Loucy (cell line): ENCODE measurements at regions not wholly inside any gene's neighbourhood (a gene's known extent, or its start where the extent isn't known, plus 50 kb on each side); places are given as distances from the start of the nearest gene placed in this dataset.

Experiments used
- H2AFZ ChIP-seq: fragments of 200-600 bp; sonication (generic); 2 replicates; pipeline ENCODE4 v1.6.0; 2016; ENCODE audit warnings: antibody characterized with exemption, mild to moderate bottlenecking, low read length, moderate library complexity
- H3F3A ChIP-seq: fragments of 200-600 bp; 2 replicates; pipeline ENCODE4 v1.6.0; 2016; ENCODE audit warnings: antibody characterized with exemption, low read depth, mild to moderate bottlenecking
- H3K27me3 ChIP-seq: fragments of 200-600 bp; sonication (generic); 2 replicates; pipeline ENCODE4 v1.6.1; 2014; ENCODE audit warnings: low read length, mild to moderate bottlenecking; ENCODE audit not compliant: insufficient read depth, poor library complexity, severe bottlenecking
- H3K36me3 ChIP-seq: fragments of 200-600 bp; sonication (generic); 2 replicates; pipeline ENCODE4 v1.6.1; 2016; ENCODE audit warnings: low read length; ENCODE audit not compliant: insufficient read depth
- H3K4me1 ChIP-seq: fragments of 200-600 bp; sonication (generic); 2 replicates; pipeline ENCODE4 v1.5.1; 2014; ENCODE audit warnings: low read length, mild to moderate bottlenecking; ENCODE audit not compliant: insufficient read depth, poor library complexity, severe bottlenecking
- H3K4me2 ChIP-seq: fragments of 200-600 bp; sonication (generic); 2 replicates; pipeline ENCODE4 v1.6.0; 2014; ENCODE audit warnings: antibody characterized with exemption, low read length, low read depth, mild to moderate bottlenecking; ENCODE audit not compliant: poor library complexity, severe bottlenecking
- H3K4me3 ChIP-seq: fragments of 200-600 bp; sonication (generic); 2 replicates; pipeline ENCODE4 v1.5.1; 2014; ENCODE audit warnings: low read length, mild to moderate bottlenecking, mixed read lengths; ENCODE audit not compliant: poor library complexity, severe bottlenecking
- H3K79me2 ChIP-seq: fragments of 200-600 bp; sonication (generic); 2 replicates; pipeline ENCODE4 v1.6.1; 2014; ENCODE audit warnings: low read length; ENCODE audit not compliant: insufficient read depth
- H3K9ac ChIP-seq: fragments of 200-600 bp; sonication (generic); 2 replicates; pipeline ENCODE4 v1.6.0; 2014; ENCODE audit warnings: mild to moderate bottlenecking, low read depth, low read length, moderate library complexity; ENCODE audit not compliant: poor library complexity, severe bottlenecking
- H3K9me2 ChIP-seq: fragments of 200-600 bp; sonication (generic); replicated peaks from 2 replicates; pipeline ENCODE4 v1.6.1; 2016; ENCODE audit warnings: low read depth, low read length, mixed read lengths
- H3K9me3 ChIP-seq: fragments of 200-600 bp; sonication (generic); 2 replicates; pipeline ENCODE4 v1.6.1; 2014; ENCODE audit warnings: mild to moderate bottlenecking, antibody characterized with exemption, low read length, low read depth; ENCODE audit not compliant: insufficient read depth
- H4K20me1 ChIP-seq: fragments of 200-600 bp; sonication (generic); 2 replicates; pipeline ENCODE4 v1.6.0; 2014; ENCODE audit warnings: antibody characterized with exemption, low read length, mild to moderate bottlenecking; ENCODE audit not compliant: insufficient read depth, poor library complexity, severe bottlenecking
- EZH2phosphoT487 ChIP-seq: fragments of 200-600 bp; IDR thresholded peaks from 2 replicates; pipeline ENCODE4 v1.6.1; 2018; ENCODE audit warnings: antibody characterized with exemption, mild to moderate bottlenecking, moderate library complexity, borderline replicate concordance
- TF ChIP-seq, protein P1 (sequence below): fragments of 200-600 bp; sonication (generic); conservative IDR thresholded peaks from 2 replicates; pipeline ENCODE4 v1.5.1; 2014; ENCODE audit warnings: mild to moderate bottlenecking, antibody characterized with exemption, low read length

DNA sequence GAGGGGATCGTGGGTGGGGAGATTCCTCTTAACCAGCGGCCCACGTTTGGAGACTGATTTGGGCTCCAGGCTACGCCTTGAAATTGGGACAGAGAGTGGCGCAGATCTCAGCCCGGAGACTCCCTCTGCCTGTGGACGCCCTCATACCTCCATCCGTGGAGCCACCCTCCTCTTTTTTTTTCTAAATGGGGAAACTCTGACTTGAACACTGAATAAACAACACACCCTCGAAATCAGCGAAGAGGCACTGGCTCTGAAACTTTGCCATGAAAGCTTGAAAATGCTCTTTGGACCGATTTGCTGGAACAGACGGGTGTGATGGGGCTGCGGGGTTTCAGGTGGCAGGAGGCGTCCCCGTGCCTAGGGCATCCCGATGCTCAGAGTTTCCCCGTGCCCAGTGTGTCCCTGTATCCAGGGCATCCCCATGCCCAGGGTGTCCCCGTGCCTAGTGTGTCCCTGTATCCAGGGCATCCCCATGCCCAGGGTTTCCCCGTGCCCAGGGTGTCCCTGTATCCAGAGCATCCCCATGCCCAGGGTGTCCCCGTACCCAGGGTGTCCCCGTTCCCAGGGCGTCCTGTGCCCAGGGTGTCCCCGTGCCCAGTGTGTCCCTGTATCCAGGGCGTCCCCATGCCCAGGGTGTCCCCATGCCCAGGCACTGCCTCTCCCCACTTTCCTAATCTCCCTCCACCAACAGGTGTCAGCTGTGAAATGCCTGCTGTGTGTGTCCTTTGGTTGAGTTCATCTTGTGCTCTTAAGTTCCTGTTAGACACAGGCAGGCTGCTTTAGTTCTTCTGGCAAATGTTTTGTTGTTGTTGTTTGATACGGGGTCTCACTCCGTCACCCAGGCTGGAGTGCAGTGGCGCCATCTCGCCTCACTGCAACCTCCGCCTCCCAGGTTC is 187.0 kb downstream of the SEC14L1 start:
- Histone ChIP-seq H3K9me2 (no peaks in the 10 kb centered on the region), H3F3A (no peaks in the 10 kb centered on the region), H4K20me1 (no peaks in the 10 kb centered on the region), H3K4me1 (peaks cover 50% of the 10 kb centered on the region), H3K4me3 (no peak overlapping the region), H3K79me2 (peaks cover 7% of the 10 kb centered on the region; the same call in 1 of the 2 replicates), H3K27me3 (no peaks in the 10 kb centered on the region), H3K4me2 (no peak overlapping the region), H2AFZ (no peak overlapping the region), H3K36me3 (no peaks in the 10 kb centered on the region), H3K9ac (no peak overlapping the region), H3K9me3 (no peaks in the 10 kb centered on the region)
- no peak for TF ChIP-seq EZH2phosphoT487
- TF ChIP-seq, protein P1, sequence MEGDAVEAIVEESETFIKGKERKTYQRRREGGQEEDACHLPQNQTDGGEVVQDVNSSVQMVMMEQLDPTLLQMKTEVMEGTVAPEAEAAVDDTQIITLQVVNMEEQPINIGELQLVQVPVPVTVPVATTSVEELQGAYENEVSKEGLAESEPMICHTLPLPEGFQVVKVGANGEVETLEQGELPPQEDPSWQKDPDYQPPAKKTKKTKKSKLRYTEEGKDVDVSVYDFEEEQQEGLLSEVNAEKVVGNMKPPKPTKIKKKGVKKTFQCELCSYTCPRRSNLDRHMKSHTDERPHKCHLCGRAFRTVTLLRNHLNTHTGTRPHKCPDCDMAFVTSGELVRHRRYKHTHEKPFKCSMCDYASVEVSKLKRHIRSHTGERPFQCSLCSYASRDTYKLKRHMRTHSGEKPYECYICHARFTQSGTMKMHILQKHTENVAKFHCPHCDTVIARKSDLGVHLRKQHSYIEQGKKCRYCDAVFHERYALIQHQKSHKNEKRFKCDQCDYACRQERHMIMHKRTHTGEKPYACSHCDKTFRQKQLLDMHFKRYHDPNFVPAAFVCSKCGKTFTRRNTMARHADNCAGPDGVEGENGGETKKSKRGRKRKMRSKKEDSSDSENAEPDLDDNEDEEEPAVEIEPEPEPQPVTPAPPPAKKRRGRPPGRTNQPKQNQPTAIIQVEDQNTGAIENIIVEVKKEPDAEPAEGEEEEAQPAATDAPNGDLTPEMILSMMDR: no peak

DNA sequence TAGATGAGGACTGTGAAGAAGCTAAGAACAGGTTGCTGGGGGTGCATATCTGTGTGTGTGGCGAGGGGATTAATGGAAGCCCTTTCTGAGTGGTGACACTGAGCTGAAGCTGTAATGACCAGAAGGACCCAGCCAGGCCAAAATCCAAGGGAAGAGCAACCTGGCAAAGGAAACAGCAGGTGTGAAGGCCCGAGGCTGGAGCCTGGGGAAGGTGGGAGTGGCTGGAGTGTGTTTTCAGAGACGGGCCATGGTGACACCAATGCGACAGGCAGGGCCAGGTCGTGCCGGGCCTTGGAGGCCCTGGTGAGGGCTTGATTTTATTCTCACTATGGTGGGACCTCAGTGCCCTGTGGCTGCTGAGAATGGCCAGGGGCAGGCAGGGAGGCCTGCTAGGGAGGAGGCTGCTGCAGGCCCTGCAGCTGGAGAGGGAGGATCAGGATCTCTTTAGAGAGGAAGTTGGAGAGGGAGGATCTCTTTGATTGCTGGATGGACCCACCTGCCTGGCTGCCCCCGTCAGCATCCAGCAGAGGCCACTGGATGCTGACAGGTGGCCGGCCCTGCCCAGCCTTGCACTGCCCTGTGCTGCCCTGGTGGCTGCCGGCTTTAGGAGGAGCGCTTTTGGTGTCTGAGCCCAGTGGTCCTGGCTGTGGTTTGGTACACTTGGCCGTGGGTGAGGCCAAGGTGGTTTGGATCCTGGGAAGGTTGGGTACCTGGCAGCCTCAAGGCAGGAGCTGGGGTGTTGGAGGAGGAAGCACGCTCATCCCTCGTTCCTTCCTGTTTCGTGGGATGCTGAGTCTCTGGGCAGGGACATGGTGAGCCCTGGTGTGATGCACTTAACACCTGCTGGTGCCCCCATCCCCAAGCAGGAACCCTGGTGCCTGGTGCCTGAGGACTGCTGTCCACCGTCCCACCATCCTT is 188.3 kb downstream of the SEC14L1 start:
- H2AFZ ChIP-seq: no peak overlapping the region
- H3K27me3 ChIP-seq: no peaks in the 10 kb centered on the region
- H3K9me3 ChIP-seq: no peaks in the 10 kb centered on the region
- H3K36me3 ChIP-seq: no peaks in the 10 kb centered on the region
- H3K9me2 ChIP-seq: no peaks in the 10 kb centered on the region
- H3F3A ChIP-seq: peaks cover 4% of the 10 kb centered on the region; the same call in 1 of the 2 replicates
- H3K4me2 ChIP-seq: no peak overlapping the region
- TF ChIP-seq EZH2phosphoT487: no peak
- TF ChIP-seq, protein P1: no peak
- no peak overlapping the region for H3K4me3 ChIP-seq
- peaks cover 50% of the 10 kb centered on the region for H3K4me1 ChIP-seq
- H4K20me1 ChIP-seq: no peaks in the 10 kb centered on the region
- H3K79me2 ChIP-seq: peaks cover 7% of the 10 kb centered on the region; the same call in 1 of the 2 replicates
- H3K9ac ChIP-seq: no peak overlapping the region

DNA sequence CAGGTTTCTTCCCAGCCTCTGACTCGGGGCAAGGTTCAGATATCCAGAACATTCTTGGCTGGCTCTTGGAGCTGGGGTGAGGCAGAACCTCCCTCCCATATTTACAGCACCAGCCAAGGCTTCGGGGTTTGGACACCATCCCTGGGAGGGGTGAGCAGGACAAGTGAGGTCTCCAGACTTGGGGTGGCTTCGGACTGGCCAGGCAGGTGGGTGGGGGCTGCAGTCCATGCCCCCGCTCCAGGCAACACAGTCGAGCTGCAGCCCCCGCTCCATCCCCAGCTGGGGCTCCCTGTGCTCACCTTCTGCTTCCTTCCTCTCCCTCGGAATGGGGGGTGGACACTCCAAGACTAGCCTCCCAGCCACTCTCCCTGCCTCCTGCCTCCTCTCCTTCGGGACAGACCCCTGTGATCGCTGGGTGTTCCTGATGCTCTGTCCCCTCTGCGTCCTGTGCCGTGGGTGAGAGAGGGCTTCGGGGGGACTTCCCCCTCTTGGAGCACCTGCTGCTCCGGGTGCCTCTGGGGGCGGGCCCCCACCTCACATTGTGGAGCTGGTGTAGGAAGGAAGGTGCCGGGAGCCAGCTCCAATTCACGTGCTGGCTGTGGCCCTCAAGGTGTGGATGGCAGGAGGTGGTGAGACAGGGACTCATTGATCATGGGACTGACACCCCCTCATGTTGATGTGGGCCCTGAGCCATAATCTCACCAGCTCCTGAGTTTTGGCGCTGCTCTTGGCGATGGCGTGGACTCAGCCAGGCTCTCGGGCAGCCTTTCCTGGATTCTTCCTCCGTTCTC is 189.2 kb downstream of the SEC14L1 start:
- Histone ChIP-seq H3K4me3 (no peak overlapping the region), H3K27me3 (no peaks in the 10 kb centered on the region), H3K9ac (no peak overlapping the region), H3K79me2 (peaks cover 7% of the 10 kb centered on the region; the same call in 1 of the 2 replicates), H3K4me2 (no peak overlapping the region), H3K36me3 (no peaks in the 10 kb centered on the region), H3F3A (peaks cover 4% of the 10 kb centered on the region; the same call in 1 of the 2 replicates), H3K9me2 (no peaks in the 10 kb centered on the region), H3K9me3 (no peaks in the 10 kb centered on the region), H4K20me1 (no peaks in the 10 kb centered on the region), H2AFZ (no peak overlapping the region), H3K4me1 (peaks cover 42% of the 10 kb centered on the region)
- no peak for TF ChIP-seq EZH2phosphoT487
- TF ChIP-seq, protein P1: no peak
